ENCODE measurements at regions not wholly inside any gene's neighbourhood (a gene's known extent, or its start where the extent isn't known, plus 50 kb on each side); places are given as distances from the start of the nearest gene placed in this dataset.

- TF ChIP-seq MAX (IDR thresholded peaks at IDR 0.05; ENCODE audit: insufficient read depth, insufficient read length) = no peak
- no peak for TF ChIP-seq CTCF (IDR thresholded peaks at IDR 0.05; ENCODE audit: extremely low read depth in 1 of 2, insufficient read depth in 1 of 2, low read depth in 1 of 2, low read length in 2 of 2)
- TF ChIP-seq EZH2 (IDR thresholded peaks at IDR 0.05; ENCODE audit: borderline replicate concordance, low read depth, low read length, severe bottlenecking) = no peak
- TF ChIP-seq POLR2AphosphoS5 (IDR thresholded peaks at IDR 0.05; ENCODE audit: insufficient read depth, low read depth, low read length) = no peak
- no peak for TF ChIP-seq POLR2A (IDR thresholded peaks at IDR 0.05; ENCODE audit: low read depth, low read length)
- no peak for TF ChIP-seq JUN (IDR thresholded peaks at IDR 0.05; ENCODE audit: borderline replicate concordance, insufficient read depth, insufficient read length, low read depth)
Measured at GRCh38 chr3:72690629-72691028, 157.6 kb downstream of the SHQ1 start.

Measured in endothelial cell of umbilical vein (primary cell).